GM12865 (cell line): ENCODE measurements at regions not wholly inside any gene's neighbourhood (a gene's known extent, or its start where the extent isn't known, plus 50 kb on each side); places are given as distances from the start of the nearest gene placed in this dataset.

ENCODE experiments used
- DNase-seq: peaks from one replicate; pipeline ENCODE4 v3.0.0; 2010; ENCODE audit warnings: low read depth
- H3K4me3 ChIP-seq: 2 replicates; pipeline ENCODE4 v1.5.1; 2011; ENCODE audit warnings: mild to moderate bottlenecking, low read depth, low read length, control low read depth
- TF ChIP-seq, protein P1 (sequence below): IDR thresholded peaks from 2 replicates; pipeline ENCODE4 v1.5.1; 2011; ENCODE audit warnings: low read length, control low read depth, low read depth, inconsistent platforms; ENCODE audit not compliant: insufficient read depth; ENCODE audit errors: missing control alignments

DNA sequence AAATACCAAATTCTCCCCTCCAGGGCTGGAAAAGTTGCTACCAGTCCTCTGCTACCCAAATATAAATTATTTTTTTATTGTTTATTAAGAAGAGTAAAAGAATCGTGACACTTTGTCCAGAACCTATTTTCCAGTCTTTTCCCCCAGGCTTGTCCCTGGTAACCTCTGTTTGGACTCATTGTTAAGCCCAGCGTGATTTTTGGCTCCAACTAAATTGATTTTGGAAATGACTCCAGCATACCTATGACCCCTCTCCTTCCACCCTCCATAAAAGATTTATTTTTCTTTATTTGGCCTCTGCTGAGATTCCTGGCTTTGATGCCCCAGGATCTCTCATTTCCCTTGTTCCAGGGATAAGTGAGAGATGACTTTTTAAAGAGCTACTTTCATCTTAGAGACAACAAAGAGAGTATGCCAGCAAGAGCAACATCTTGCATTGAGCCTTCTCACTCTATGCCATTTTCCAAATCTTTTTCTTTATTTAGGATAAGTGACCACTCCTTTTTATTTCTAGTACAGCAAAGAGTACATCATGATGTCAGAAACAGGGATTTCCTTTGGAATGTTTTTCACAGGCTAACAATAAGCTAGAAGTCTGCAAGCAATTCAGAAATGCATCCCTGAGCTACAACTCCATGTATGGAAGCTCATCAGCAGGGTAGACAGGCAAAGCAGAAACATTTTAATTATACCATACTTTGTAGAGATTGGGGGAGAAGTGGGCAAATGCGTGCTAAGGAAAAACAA, 75.8 kb downstream of the DAD1 start:
- no peak overlapping the region; the same call in 1 of the 2 replicates for H3K4me3 ChIP-seq
- TF ChIP-seq, protein P1, sequence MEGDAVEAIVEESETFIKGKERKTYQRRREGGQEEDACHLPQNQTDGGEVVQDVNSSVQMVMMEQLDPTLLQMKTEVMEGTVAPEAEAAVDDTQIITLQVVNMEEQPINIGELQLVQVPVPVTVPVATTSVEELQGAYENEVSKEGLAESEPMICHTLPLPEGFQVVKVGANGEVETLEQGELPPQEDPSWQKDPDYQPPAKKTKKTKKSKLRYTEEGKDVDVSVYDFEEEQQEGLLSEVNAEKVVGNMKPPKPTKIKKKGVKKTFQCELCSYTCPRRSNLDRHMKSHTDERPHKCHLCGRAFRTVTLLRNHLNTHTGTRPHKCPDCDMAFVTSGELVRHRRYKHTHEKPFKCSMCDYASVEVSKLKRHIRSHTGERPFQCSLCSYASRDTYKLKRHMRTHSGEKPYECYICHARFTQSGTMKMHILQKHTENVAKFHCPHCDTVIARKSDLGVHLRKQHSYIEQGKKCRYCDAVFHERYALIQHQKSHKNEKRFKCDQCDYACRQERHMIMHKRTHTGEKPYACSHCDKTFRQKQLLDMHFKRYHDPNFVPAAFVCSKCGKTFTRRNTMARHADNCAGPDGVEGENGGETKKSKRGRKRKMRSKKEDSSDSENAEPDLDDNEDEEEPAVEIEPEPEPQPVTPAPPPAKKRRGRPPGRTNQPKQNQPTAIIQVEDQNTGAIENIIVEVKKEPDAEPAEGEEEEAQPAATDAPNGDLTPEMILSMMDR: no peak
- no peak for DNase-seq

GRCh38 chr14:22512106-22512814, 76.8 kb downstream of the DAD1 start:
- no peak for DNase-seq
- TF ChIP-seq, protein P1: no peak
- peak overlapping the region; percentile 72 for H3K4me3 ChIP-seq

GRCh38 chr14:22510527-22511110, 78.4 kb downstream of the DAD1 start:
- TF ChIP-seq, protein P1: no peak
- peak; percentile 70 for DNase-seq
- H3K4me3 ChIP-seq: peak overlapping the region; percentile 72

- TF ChIP-seq, protein P1: no peak
- peak overlapping the region; percentile 72 for H3K4me3 ChIP-seq
- peak; percentile 65 for DNase-seq
These were observed 79.2 kb downstream of the DAD1 start for GRCh38 chr14:22509751-22510300.

DNA sequence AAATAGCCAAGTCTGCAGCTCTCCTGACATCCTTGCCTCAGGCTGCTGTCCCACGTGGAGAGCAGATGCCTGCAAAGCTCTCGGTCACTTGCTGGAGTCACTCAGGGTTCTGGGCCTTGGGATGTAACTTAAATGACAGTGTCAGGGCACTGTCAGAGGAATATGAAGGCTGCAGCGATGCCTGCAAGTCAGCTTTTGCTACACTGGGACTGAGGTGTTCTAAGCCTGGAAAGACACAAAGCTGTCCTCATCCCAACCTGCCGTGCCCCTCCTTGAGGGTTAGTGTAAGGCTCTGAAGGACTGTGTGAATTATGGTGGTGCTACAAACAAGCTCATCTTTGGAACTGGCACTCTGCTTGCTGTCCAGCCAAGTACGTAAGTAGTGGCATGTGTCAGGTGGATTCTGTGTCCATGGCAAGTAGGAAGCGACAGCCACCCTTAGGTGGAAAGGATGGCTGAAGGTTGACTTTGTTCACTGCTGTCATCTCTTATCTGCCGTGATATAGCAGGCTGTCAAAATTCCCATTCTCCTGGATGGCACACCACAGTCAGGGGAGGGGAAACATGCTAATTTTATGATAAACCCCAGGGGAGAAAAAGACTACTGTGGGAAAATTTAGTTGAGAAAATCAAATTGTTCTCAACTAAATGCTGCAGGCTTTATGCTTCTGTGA, 79.9 kb downstream of the DAD1 start:
- TF ChIP-seq, protein P1: no peak
- H3K4me3 ChIP-seq: peak overlapping the region; percentile 72
- DNase-seq: peak; percentile 82

DNA sequence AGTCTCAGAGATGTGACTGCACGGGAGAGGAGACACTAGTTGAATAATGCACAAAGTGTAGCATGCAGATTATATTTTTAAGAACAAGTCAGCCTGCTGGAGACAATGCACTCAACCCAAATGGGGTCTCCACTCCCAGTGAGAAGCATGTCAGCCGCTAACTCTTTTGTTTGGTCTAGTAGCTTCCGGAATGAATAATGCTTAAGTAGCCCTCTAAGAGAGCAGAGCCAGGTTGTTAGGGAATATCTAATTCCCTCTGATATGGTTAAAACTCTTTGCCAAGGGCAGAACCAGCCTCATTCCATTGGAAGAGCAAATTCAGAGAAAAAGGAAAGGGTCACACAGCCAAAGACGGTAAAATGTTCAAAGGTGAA, 80.4 kb downstream of the DAD1 start:
- DNase-seq: no peak
- H3K4me3 ChIP-seq: peak overlapping the region; percentile 72
- TF ChIP-seq, protein P1: no peak
